ENCODE measurements at regions not wholly inside any gene's neighbourhood (a gene's known extent, or its start where the extent isn't known, plus 50 kb on each side); places are given as distances from the start of the nearest gene placed in this dataset.

GRCh38 chr2:37543999-37544557 lies 127.4 kb downstream of the CDC42EP3 start:
- H3K36me3 Mint-ChIP-seq (ENCODE audit: low read depth): no peaks in the 10 kb centered on the region
- H3K4me3 Mint-ChIP-seq: no peak overlapping the region
- peaks cover 3% of the 10 kb centered on the region for H3K4me1 Mint-ChIP-seq
- H3K9me3 Mint-ChIP-seq: no peaks in the 10 kb centered on the region
- ATAC-seq (no peak), DNase-seq (no peak)
- H3K27ac Mint-ChIP-seq: no peak overlapping the region
- no peaks in the 10 kb centered on the region for H3K27me3 Mint-ChIP-seq

GRCh38 chr2:37544591-37545031 lies 126.8 kb downstream of the CDC42EP3 start:
- no peak for DNase-seq
- Mint-ChIP-seq H3K9me3 (no peaks in the 10 kb centered on the region), H3K4me3 (no peak overlapping the region), H3K36me3 (ENCODE audit: low read depth) (no peaks in the 10 kb centered on the region), H3K27ac (no peak overlapping the region), H3K27me3 (no peaks in the 10 kb centered on the region), H3K4me1 (peaks cover 3% of the 10 kb centered on the region)
- no peak for ATAC-seq

GRCh38 chr2:37549598-37549997 lies 121.8 kb downstream of the CDC42EP3 start:
- Mint-ChIP-seq H3K4me3 (no peak overlapping the region), H3K36me3 (ENCODE audit: low read depth) (no peaks in the 10 kb centered on the region), H3K9me3 (no peaks in the 10 kb centered on the region), H3K4me1 (peaks cover 20% of the 10 kb centered on the region), H3K27me3 (no peaks in the 10 kb centered on the region), H3K27ac (no peak overlapping the region)
- no peak for ATAC-seq
- no peak for DNase-seq

GRCh38 chr2:37550190-37550589 lies 121.3 kb downstream of the CDC42EP3 start:
- Mint-ChIP-seq H3K36me3 (ENCODE audit: low read depth) (no peaks in the 10 kb centered on the region), H3K27ac (no peak overlapping the region), H3K27me3 (no peaks in the 10 kb centered on the region), H3K4me1 (peaks cover 20% of the 10 kb centered on the region), H3K9me3 (no peaks in the 10 kb centered on the region), H3K4me3 (no peak overlapping the region)
- no peak for ATAC-seq
- DNase-seq: no peak

- H3K27me3 Mint-ChIP-seq: no peaks in the 10 kb centered on the region
- H3K36me3 Mint-ChIP-seq (ENCODE audit: low read depth): no peaks in the 10 kb centered on the region
- no peak for ATAC-seq
- no peaks in the 10 kb centered on the region for H3K9me3 Mint-ChIP-seq
- DNase-seq: no peak
- H3K27ac Mint-ChIP-seq: no peak overlapping the region
- H3K4me1 Mint-ChIP-seq: peaks cover 20% of the 10 kb centered on the region
- H3K4me3 Mint-ChIP-seq: no peak overlapping the region
These were observed 119.7 kb downstream of the CDC42EP3 start for GRCh38 chr2:37551783-37552182.

- DNase-seq (no peak), ATAC-seq (no peak)
- H3K27me3 Mint-ChIP-seq: no peaks in the 10 kb centered on the region
- H3K4me1 Mint-ChIP-seq: peaks cover 17% of the 10 kb centered on the region
- H3K36me3 Mint-ChIP-seq (ENCODE audit: low read depth): no peaks in the 10 kb centered on the region
- H3K27ac Mint-ChIP-seq: no peak overlapping the region
- no peaks in the 10 kb centered on the region for H3K9me3 Mint-ChIP-seq
- H3K4me3 Mint-ChIP-seq: no peak overlapping the region
These were observed 119.1 kb downstream of the CDC42EP3 start for GRCh38 chr2:37552339-37552738.

GRCh38 chr2:37553411-37554154 lies 117.9 kb downstream of the CDC42EP3 start:
- Mint-ChIP-seq H3K4me1 (peaks cover 20% of the 10 kb centered on the region), H3K27me3 (no peaks in the 10 kb centered on the region), H3K27ac (no peak overlapping the region), H3K9me3 (no peaks in the 10 kb centered on the region), H3K4me3 (no peak overlapping the region), H3K36me3 (ENCODE audit: low read depth) (no peaks in the 10 kb centered on the region)
- ATAC-seq (no peak), DNase-seq (no peak)

- DNase-seq (no peak), ATAC-seq (no peak)
- H3K27me3 Mint-ChIP-seq: no peaks in the 10 kb centered on the region
- no peaks in the 10 kb centered on the region for H3K9me3 Mint-ChIP-seq
- H3K27ac Mint-ChIP-seq: no peak overlapping the region
- no peaks in the 10 kb centered on the region for H3K36me3 Mint-ChIP-seq (ENCODE audit: low read depth)
- no peak overlapping the region for H3K4me3 Mint-ChIP-seq
- peaks cover 23% of the 10 kb centered on the region for H3K4me1 Mint-ChIP-seq
These were observed 117.3 kb downstream of the CDC42EP3 start for GRCh38 chr2:37554155-37554510.

GRCh38 chr2:37554687-37555086 lies 116.8 kb downstream of the CDC42EP3 start:
- Mint-ChIP-seq H3K9me3 (no peaks in the 10 kb centered on the region), H3K36me3 (ENCODE audit: low read depth) (no peaks in the 10 kb centered on the region), H3K27ac (no peak overlapping the region), H3K27me3 (no peaks in the 10 kb centered on the region), H3K4me3 (no peak overlapping the region), H3K4me1 (peaks cover 23% of the 10 kb centered on the region)
- DNase-seq (no peak), ATAC-seq (no peak)

GRCh38 chr2:37555457-37555856 lies 116.0 kb downstream of the CDC42EP3 start:
- Mint-ChIP-seq H3K4me3 (no peak overlapping the region), H3K9me3 (no peaks in the 10 kb centered on the region), H3K27ac (no peak overlapping the region), H3K27me3 (no peaks in the 10 kb centered on the region), H3K36me3 (ENCODE audit: low read depth) (no peaks in the 10 kb centered on the region), H3K4me1 (peaks cover 20% of the 10 kb centered on the region)
- ATAC-seq (peak; percentile 57), DNase-seq (peak; percentile 22)

- H3K27ac Mint-ChIP-seq: no peak overlapping the region
- peaks cover 26% of the 10 kb centered on the region for H3K4me1 Mint-ChIP-seq
These were observed 115.2 kb downstream of the CDC42EP3 start for GRCh38 chr2:37556256-37556655.

GRCh38 chr2:37558623-37559022 lies 112.8 kb downstream of the CDC42EP3 start:
- DNase-seq (no peak), ATAC-seq (no peak)
- Mint-ChIP-seq H3K27me3 (no peaks in the 10 kb centered on the region), H3K27ac (no peak overlapping the region), H3K4me1 (peaks cover 39% of the 10 kb centered on the region), H3K36me3 (ENCODE audit: low read depth) (no peaks in the 10 kb centered on the region), H3K9me3 (no peaks in the 10 kb centered on the region), H3K4me3 (no peak overlapping the region)

More at GRCh38 chr2:37556256-37556655, 115.2 kb downstream of the CDC42EP3 start:
- H3K27me3 Mint-ChIP-seq: no peaks in the 10 kb centered on the region
- no peak for ATAC-seq
- no peak for DNase-seq
- no peaks in the 10 kb centered on the region for H3K36me3 Mint-ChIP-seq (ENCODE audit: low read depth)
- no peak overlapping the region for H3K4me3 Mint-ChIP-seq
- no peaks in the 10 kb centered on the region for H3K9me3 Mint-ChIP-seq

- Mint-ChIP-seq H3K36me3 (ENCODE audit: low read depth) (no peaks in the 10 kb centered on the region), H3K4me1 (peaks cover 39% of the 10 kb centered on the region), H3K4me3 (no peak overlapping the region), H3K27ac (no peak overlapping the region), H3K27me3 (no peaks in the 10 kb centered on the region), H3K9me3 (no peaks in the 10 kb centered on the region)
- DNase-seq (no peak), ATAC-seq (no peak)
These were observed 111.1 kb downstream of the CDC42EP3 start for GRCh38 chr2:37560241-37560848.

- H3K9me3 Mint-ChIP-seq: no peaks in the 10 kb centered on the region
- DNase-seq (no peak), ATAC-seq (no peak)
- H3K27ac Mint-ChIP-seq: peak overlapping the region; percentile 68
- no peaks in the 10 kb centered on the region for H3K27me3 Mint-ChIP-seq
- no peaks in the 10 kb centered on the region for H3K36me3 Mint-ChIP-seq (ENCODE audit: low read depth)
- H3K4me1 Mint-ChIP-seq: peaks cover 39% of the 10 kb centered on the region
- H3K4me3 Mint-ChIP-seq: no peak overlapping the region
These were observed 110.4 kb downstream of the CDC42EP3 start for GRCh38 chr2:37560863-37561614.
